ENCODE measurements at regions not wholly inside any gene's neighbourhood (a gene's known extent, or its start where the extent isn't known, plus 50 kb on each side); places are given as distances from the start of the nearest gene placed in this dataset.

DNA sequence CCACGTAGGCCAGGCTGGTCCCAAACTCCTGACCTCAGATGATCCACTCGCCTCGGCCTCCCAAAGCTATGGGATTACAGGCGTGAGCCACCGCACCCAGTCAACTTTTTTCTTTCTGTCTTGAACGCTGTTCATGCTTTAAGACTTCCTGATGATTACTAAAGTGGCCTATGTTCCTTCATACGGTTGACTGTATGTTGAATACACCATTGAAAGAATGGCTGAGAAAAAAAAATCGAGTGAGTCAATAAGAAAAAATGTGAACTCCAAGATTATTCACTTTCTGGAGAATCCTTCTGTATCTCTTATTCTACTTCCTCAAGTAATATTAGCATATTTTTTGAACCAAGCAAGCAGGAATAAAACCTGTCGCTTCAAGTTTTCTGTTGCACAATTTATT, 955.0 kb downstream of the GATA3 start:
- TF ChIP-seq BACH2 (CRISPR knock-in tag; IDR thresholded peaks at IDR 0.05; ENCODE audit: borderline replicate concordance), result no peak
- no peak for TF ChIP-seq ZFP30 (CRISPR knock-in tag; IDR thresholded peaks at IDR 0.05)
- TF ChIP-seq PPARA (CRISPR knock-in tag; IDR thresholded peaks at IDR 0.05; ENCODE audit: borderline replicate concordance), result no peak
- TF ChIP-seq OSR1 (CRISPR knock-in tag; IDR thresholded peaks at IDR 0.05), result no peak
- no peak for TF ChIP-seq TSHZ2 (CRISPR knock-in tag; IDR thresholded peaks at IDR 0.05)
- no peak for TF ChIP-seq TOX (CRISPR knock-in tag; IDR thresholded peaks at IDR 0.05; ENCODE audit: borderline replicate concordance)
- no peak for TF ChIP-seq CSRNP3 (CRISPR knock-in tag; IDR thresholded peaks at IDR 0.05)
- TF ChIP-seq ESRRG (CRISPR knock-in tag; IDR thresholded peaks at IDR 0.05), result no peak
- TF ChIP-seq, protein P1, sequence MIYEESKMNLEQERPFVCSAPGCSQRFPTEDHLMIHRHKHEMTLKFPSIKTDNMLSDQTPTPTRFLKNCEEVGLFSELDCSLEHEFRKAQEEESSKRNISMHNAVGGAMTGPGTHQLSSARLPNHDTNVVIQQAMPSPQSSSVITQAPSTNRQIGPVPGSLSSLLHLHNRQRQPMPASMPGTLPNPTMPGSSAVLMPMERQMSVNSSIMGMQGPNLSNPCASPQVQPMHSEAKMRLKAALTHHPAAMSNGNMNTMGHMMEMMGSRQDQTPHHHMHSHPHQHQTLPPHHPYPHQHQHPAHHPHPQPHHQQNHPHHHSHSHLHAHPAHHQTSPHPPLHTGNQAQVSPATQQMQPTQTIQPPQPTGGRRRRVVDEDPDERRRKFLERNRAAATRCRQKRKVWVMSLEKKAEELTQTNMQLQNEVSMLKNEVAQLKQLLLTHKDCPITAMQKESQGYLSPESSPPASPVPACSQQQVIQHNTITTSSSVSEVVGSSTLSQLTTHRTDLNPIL (CRISPR knock-in tag; IDR thresholded peaks at IDR 0.05; ENCODE audit: low read depth), result no peak
- no peak for TF ChIP-seq POU6F1 (CRISPR knock-in tag; IDR thresholded peaks at IDR 0.05; ENCODE audit: borderline replicate concordance, low read depth)
- no peak for TF ChIP-seq ZC3H10 (CRISPR knock-in tag; IDR thresholded peaks at IDR 0.05)
- TF ChIP-seq, protein P2, sequence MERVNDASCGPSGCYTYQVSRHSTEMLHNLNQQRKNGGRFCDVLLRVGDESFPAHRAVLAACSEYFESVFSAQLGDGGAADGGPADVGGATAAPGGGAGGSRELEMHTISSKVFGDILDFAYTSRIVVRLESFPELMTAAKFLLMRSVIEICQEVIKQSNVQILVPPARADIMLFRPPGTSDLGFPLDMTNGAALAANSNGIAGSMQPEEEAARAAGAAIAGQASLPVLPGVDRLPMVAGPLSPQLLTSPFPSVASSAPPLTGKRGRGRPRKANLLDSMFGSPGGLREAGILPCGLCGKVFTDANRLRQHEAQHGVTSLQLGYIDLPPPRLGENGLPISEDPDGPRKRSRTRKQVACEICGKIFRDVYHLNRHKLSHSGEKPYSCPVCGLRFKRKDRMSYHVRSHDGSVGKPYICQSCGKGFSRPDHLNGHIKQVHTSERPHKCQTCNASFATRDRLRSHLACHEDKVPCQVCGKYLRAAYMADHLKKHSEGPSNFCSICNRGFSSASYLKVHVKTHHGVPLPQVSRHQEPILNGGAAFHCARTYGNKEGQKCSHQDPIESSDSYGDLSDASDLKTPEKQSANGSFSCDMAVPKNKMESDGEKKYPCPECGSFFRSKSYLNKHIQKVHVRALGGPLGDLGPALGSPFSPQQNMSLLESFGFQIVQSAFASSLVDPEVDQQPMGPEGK (CRISPR knock-in tag; IDR thresholded peaks at IDR 0.05; ENCODE audit: borderline replicate concordance), result no peak
- TF ChIP-seq RARB (CRISPR knock-in tag; IDR thresholded peaks at IDR 0.05), result no peak
- no peak for ATAC-seq

DNA sequence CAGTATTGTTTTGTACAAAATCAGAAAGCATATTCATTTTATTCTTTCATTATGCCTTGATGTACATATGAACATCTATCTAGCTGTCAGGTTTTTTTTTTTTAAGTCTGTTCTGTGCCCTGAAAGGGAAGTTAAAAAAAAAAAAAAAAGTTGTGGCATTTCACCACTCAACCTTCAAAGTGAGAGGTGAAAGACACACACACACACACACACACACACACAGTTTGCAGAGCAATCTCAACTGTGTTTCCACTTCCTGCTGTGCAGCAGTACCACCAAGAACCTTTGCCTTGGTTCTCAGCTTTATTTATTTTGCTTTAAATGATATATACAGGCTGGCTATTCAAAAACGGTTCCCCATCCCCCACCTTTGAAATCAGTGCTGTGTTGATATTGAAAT, 955.6 kb downstream of the GATA3 start:
- TF ChIP-seq ARNTL (CRISPR knock-in tag; IDR thresholded peaks at IDR 0.05; ENCODE audit: borderline replicate concordance, low read depth), result no peak
- TF ChIP-seq BACH2 (CRISPR knock-in tag; IDR thresholded peaks at IDR 0.05; ENCODE audit: borderline replicate concordance), result no peak
- TF ChIP-seq CSDC2 (CRISPR knock-in tag; IDR thresholded peaks at IDR 0.05), result no peak
- TF ChIP-seq, protein P2 (CRISPR knock-in tag; IDR thresholded peaks at IDR 0.05; ENCODE audit: borderline replicate concordance), result no peak
- no peak for ATAC-seq

- TF ChIP-seq CSDC2 (CRISPR knock-in tag; IDR thresholded peaks at IDR 0.05) (no peak), SNAI2 (CRISPR knock-in tag; IDR thresholded peaks at IDR 0.05) (no peak), ZC3H10 (CRISPR knock-in tag; IDR thresholded peaks at IDR 0.05) (no peak), ZFP30 (CRISPR knock-in tag; IDR thresholded peaks at IDR 0.05) (no peak), GLIS3 (CRISPR knock-in tag; IDR thresholded peaks at IDR 0.05) (no peak), BACH2 (CRISPR knock-in tag; IDR thresholded peaks at IDR 0.05; ENCODE audit: borderline replicate concordance) (no peak), CSRNP3 (CRISPR knock-in tag; IDR thresholded peaks at IDR 0.05) (no peak), ZNF565 (CRISPR knock-in tag; conservative IDR thresholded peaks at IDR 0.05; ENCODE audit: low read depth) (no peak), ISL1 (CRISPR knock-in tag; IDR thresholded peaks at IDR 0.05) (no peak), ARNTL (CRISPR knock-in tag; IDR thresholded peaks at IDR 0.05; ENCODE audit: borderline replicate concordance, low read depth) (no peak), ESRRG (CRISPR knock-in tag; IDR thresholded peaks at IDR 0.05) (no peak), ZFP3 (CRISPR knock-in tag; IDR thresholded peaks at IDR 0.05) (no peak), RARB (CRISPR knock-in tag; IDR thresholded peaks at IDR 0.05) (no peak), ZNF8 (CRISPR knock-in tag; IDR thresholded peaks at IDR 0.05) (no peak)
- TF ChIP-seq, protein P1 (CRISPR knock-in tag; IDR thresholded peaks at IDR 0.05; ENCODE audit: low read depth), result no peak
- ATAC-seq, result no peak
Measured at GRCh38 chr10:9010931-9011670, 956.6 kb downstream of the GATA3 start.
